Neural cell (in vitro differentiated cells): ENCODE measurements at regions not wholly inside any gene's neighbourhood (a gene's known extent, or its start where the extent isn't known, plus 50 kb on each side); places are given as distances from the start of the nearest gene placed in this dataset.

ENCODE experiments used
- H2AFZ ChIP-seq: fragments of 200-600, 300-800 bp; sonication (generic), shearing (Covaris generic); 2 replicates; pipeline ENCODE4 v1.6.0; 2014; ENCODE audit warnings: low read depth, mild to moderate bottlenecking, antibody characterized with exemption, low read length, moderate library complexity
- H3F3A ChIP-seq: fragments of 200-600 bp; shearing (Covaris generic); 2 replicates; pipeline ENCODE4 v1.6.1; 2016; ENCODE audit warnings: mild to moderate bottlenecking, moderate library complexity, mixed read lengths, antibody characterized with exemption, low read length; ENCODE audit not compliant: insufficient read depth, poor library complexity, severe bottlenecking
- H3K27ac ChIP-seq: fragments of 200-600, 300-800 bp; sonication (generic), shearing (Covaris generic); 2 replicates; pipeline ENCODE4 v1.5.1; 2014; ENCODE audit warnings: mild to moderate bottlenecking, low read length, moderate library complexity
- H3K27me3 ChIP-seq: fragments of 300-800, 200-600 bp; sonication (generic), shearing (Covaris generic); 2 replicates; pipeline ENCODE4 v1.6.0; 2014; ENCODE audit warnings: mild to moderate bottlenecking, low read depth, low read length, moderate library complexity; ENCODE audit not compliant: insufficient read depth
- H3K36me3 ChIP-seq: fragments of 300-800, 200-600 bp; sonication (generic), shearing (Covaris generic); 2 replicates; pipeline ENCODE4 v1.5.1; 2014; ENCODE audit warnings: mild to moderate bottlenecking, antibody characterized with exemption, low read length, moderate library complexity; ENCODE audit not compliant: insufficient read depth
- H3K4me2 ChIP-seq: fragments of 300-800, 200-600 bp; sonication (generic), shearing (Covaris generic); 2 replicates; pipeline ENCODE4 v1.6.0; 2014; ENCODE audit warnings: mild to moderate bottlenecking, low read length
- H3K4me3 ChIP-seq: fragments of 300-800, 200-600 bp; sonication (generic), shearing (Covaris generic); 2 replicates; pipeline ENCODE4 v1.5.1; 2014; ENCODE audit warnings: mild to moderate bottlenecking, low read length, moderate library complexity
- H3K79me2 ChIP-seq: fragments of 200-600 bp; shearing (Covaris generic); replicated peaks from 2 replicates; pipeline ENCODE4 v1.6.0; 2014; ENCODE audit warnings: mild to moderate bottlenecking, low read length, moderate library complexity; ENCODE audit not compliant: insufficient read depth
- H3K9ac ChIP-seq: fragments of 300-800, 200-600 bp; sonication (generic), shearing (Covaris generic); 2 replicates; pipeline ENCODE4 v1.6.1; 2016; ENCODE audit warnings: mild to moderate bottlenecking, low read length, mixed read lengths
- H3K9me2 ChIP-seq: fragments of 200-600 bp; shearing (Covaris generic); 2 replicates; pipeline ENCODE4 v1.6.1; 2016; ENCODE audit warnings: mild to moderate bottlenecking, low read length, mixed read lengths; ENCODE audit not compliant: insufficient read depth
- H3K9me3 ChIP-seq: fragments of 200-600, 300-800 bp; sonication (generic), shearing (Covaris generic); 2 replicates; pipeline ENCODE4 v1.6.1; 2016; ENCODE audit warnings: mild to moderate bottlenecking, mixed run types, low read length, moderate library complexity, mixed read lengths
- H4K20me1 ChIP-seq: fragments of 200-600 bp; shearing (Covaris generic); 2 replicates; pipeline ENCODE4 v1.6.1; 2016; ENCODE audit warnings: mild to moderate bottlenecking, mixed run types; ENCODE audit not compliant: insufficient read depth
- CTCF ChIP-seq: fragments of 450-650 bp; IDR thresholded peaks from 2 replicates; pipeline ENCODE4 v1.5.1; 2014; ENCODE audit warnings: antibody characterized with exemption, mild to moderate bottlenecking, moderate library complexity; ENCODE audit not compliant: poor library complexity, severe bottlenecking
- EP300 ChIP-seq: fragments of 450-650 bp; conservative IDR thresholded peaks from 2 replicates; pipeline ENCODE4 v1.6.1; 2014; ENCODE audit warnings: antibody characterized with exemption, mild to moderate bottlenecking, moderate library complexity; ENCODE audit not compliant: poor library complexity, severe bottlenecking
- EZH2 ChIP-seq: fragments of 200-600, 300-800 bp; shearing (Covaris generic), sonication (generic); IDR thresholded peaks from 2 replicates; pipeline ENCODE4 v1.6.1; 2014; ENCODE audit warnings: antibody characterized with exemption, low read length, borderline replicate concordance, mild to moderate bottlenecking; ENCODE audit not compliant: insufficient read depth, poor library complexity, severe bottlenecking
- MXI1 ChIP-seq: fragments of 450-650 bp; conservative IDR thresholded peaks from 2 replicates; pipeline ENCODE4 v1.6.1; 2014; ENCODE audit warnings: antibody characterized with exemption, mild to moderate bottlenecking; ENCODE audit not compliant: poor library complexity, severe bottlenecking
- POLR2AphosphoS5 ChIP-seq: IDR thresholded peaks from 2 replicates; pipeline ENCODE4 v1.6.1; 2012
- RAD21 ChIP-seq: fragments of 450-650 bp; conservative IDR thresholded peaks from 2 replicates; pipeline ENCODE4 v1.6.1; 2014; ENCODE audit warnings: antibody characterized with exemption, mild to moderate bottlenecking, moderate library complexity
- REST ChIP-seq: IDR thresholded peaks from 2 replicates; pipeline ENCODE4 v1.6.1; 2012; ENCODE audit warnings: borderline replicate concordance
- SMC3 ChIP-seq: fragments of 450-650 bp; conservative IDR thresholded peaks from 2 replicates; pipeline ENCODE4 v1.6.1; 2014; ENCODE audit warnings: antibody characterized with exemption, mild to moderate bottlenecking, moderate library complexity; ENCODE audit not compliant: poor library complexity
- TAF1 ChIP-seq: IDR thresholded peaks from 2 replicates; pipeline ENCODE4 v1.6.1; 2012; ENCODE audit warnings: low read depth

GRCh38 chr15:79673416-79674123 lies 223.2 kb downstream of the MTHFS start:
- H3K9me3 ChIP-seq = no peaks in the 10 kb centered on the region
- no peaks in the 10 kb centered on the region for H3K36me3 ChIP-seq
- H2AFZ ChIP-seq = no peak overlapping the region
- no peaks in the 10 kb centered on the region for H3K9me2 ChIP-seq
- TF ChIP-seq CTCF (no peak), REST (no peak), POLR2AphosphoS5 (no peak), EZH2 (no peak), SMC3 (no peak), MXI1 (no peak), EP300 (no peak), TAF1 (no peak), RAD21 (no peak)
- H3K27me3 ChIP-seq = no peaks in the 10 kb centered on the region
- H4K20me1 ChIP-seq = no peaks in the 10 kb centered on the region
- H3F3A ChIP-seq = no peaks in the 10 kb centered on the region
- no peak overlapping the region for H3K4me2 ChIP-seq
- H3K79me2 ChIP-seq = no peaks in the 10 kb centered on the region
- H3K4me3 ChIP-seq = no peak overlapping the region
- H3K27ac ChIP-seq = no peak overlapping the region
- no peak overlapping the region for H3K9ac ChIP-seq

GRCh38 chr15:79674124-79674465 lies 222.7 kb downstream of the MTHFS start:
- Histone ChIP-seq H3K27me3 (no peaks in the 10 kb centered on the region), H3K79me2 (no peaks in the 10 kb centered on the region), H3K9me2 (no peaks in the 10 kb centered on the region), H3K9ac (no peak overlapping the region), H4K20me1 (no peaks in the 10 kb centered on the region), H3K4me3 (no peak overlapping the region), H3K27ac (no peak overlapping the region), H3F3A (no peaks in the 10 kb centered on the region), H3K4me2 (no peak overlapping the region), H2AFZ (no peak overlapping the region), H3K36me3 (no peaks in the 10 kb centered on the region), H3K9me3 (no peaks in the 10 kb centered on the region)
- no peak for TF ChIP-seq POLR2AphosphoS5
- TF ChIP-seq RAD21 = no peak
- TF ChIP-seq EZH2 = no peak
- no peak for TF ChIP-seq MXI1
- no peak for TF ChIP-seq EP300
- TF ChIP-seq SMC3 = no peak
- no peak for TF ChIP-seq REST
- TF ChIP-seq TAF1 = no peak
- no peak for TF ChIP-seq CTCF
